ENCODE measurements at regions not wholly inside any gene's neighbourhood (a gene's known extent, or its start where the extent isn't known, plus 50 kb on each side); places are given as distances from the start of the nearest gene placed in this dataset.

DNA sequence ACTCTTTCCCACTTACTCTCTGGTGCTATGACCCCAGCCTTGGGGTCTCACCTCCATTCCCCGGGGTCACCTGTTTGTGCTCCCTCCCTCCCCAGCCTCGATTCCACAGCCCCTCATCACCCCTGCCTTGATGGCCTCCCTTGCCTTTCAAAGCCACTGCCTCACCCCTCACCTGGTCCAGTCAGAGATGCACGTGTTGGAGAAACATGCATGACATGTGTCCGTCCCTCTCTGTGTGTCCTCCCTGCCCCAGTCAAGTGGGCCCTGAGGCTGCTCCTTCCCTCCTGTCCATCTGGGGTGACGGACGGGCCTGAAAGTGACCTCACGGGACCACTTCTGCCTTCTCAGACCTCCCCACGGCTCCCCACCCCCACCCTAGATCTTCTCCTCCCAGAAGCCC, 82.3 kb upstream of the TWIST2 start:
- Mint-ChIP-seq H3K4me1 (ENCODE audit: unreplicated experiment) (no peaks in the 10 kb centered on the region), H3K27ac (ENCODE audit: unreplicated experiment) (no peak overlapping the region), H3K4me3 (ENCODE audit: unreplicated experiment) (no peak overlapping the region), H3K27me3 (ENCODE audit: unreplicated experiment) (no peaks in the 10 kb centered on the region), H3K36me3 (ENCODE audit: low read depth, unreplicated experiment) (no peaks in the 10 kb centered on the region), H3K9me3 (ENCODE audit: unreplicated experiment) (no peaks in the 10 kb centered on the region)
- TF ChIP-seq, protein P1, sequence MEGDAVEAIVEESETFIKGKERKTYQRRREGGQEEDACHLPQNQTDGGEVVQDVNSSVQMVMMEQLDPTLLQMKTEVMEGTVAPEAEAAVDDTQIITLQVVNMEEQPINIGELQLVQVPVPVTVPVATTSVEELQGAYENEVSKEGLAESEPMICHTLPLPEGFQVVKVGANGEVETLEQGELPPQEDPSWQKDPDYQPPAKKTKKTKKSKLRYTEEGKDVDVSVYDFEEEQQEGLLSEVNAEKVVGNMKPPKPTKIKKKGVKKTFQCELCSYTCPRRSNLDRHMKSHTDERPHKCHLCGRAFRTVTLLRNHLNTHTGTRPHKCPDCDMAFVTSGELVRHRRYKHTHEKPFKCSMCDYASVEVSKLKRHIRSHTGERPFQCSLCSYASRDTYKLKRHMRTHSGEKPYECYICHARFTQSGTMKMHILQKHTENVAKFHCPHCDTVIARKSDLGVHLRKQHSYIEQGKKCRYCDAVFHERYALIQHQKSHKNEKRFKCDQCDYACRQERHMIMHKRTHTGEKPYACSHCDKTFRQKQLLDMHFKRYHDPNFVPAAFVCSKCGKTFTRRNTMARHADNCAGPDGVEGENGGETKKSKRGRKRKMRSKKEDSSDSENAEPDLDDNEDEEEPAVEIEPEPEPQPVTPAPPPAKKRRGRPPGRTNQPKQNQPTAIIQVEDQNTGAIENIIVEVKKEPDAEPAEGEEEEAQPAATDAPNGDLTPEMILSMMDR (IDR thresholded peaks at IDR 0.05; ENCODE audit: unreplicated experiment): no peak
- DNase-seq (ENCODE audit: low spot score): no peak

DNA sequence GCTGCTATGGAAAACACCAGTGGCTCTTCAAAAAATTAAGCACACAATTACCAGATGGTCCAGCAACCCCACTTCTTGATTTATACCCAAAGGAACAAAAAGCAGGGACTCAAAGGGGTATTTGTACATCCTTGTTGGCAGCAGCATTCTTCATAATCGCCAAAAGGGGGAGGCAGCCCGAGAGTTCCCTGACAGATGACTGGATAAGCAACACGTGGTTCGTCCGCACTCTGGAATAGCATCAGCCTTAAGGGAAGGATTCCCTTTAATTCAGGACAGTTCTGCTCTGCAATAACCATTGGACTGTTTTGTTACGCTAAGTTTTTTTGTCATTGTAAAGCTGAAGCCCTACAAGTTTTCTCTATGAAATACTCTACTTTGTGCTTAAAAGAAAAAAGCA, 76.7 kb upstream of the TWIST2 start:
- TF ChIP-seq, protein P1 (IDR thresholded peaks at IDR 0.05; ENCODE audit: unreplicated experiment): no peak
- peaks cover 8% of the 10 kb centered on the region for H3K36me3 Mint-ChIP-seq (ENCODE audit: low read depth, unreplicated experiment)
- peaks cover 6% of the 10 kb centered on the region for H3K9me3 Mint-ChIP-seq (ENCODE audit: unreplicated experiment)
- H3K4me1 Mint-ChIP-seq (ENCODE audit: unreplicated experiment): no peaks in the 10 kb centered on the region
- no peak for DNase-seq (ENCODE audit: low spot score)
- H3K4me3 Mint-ChIP-seq (ENCODE audit: unreplicated experiment): no peak overlapping the region
- peaks cover 6% of the 10 kb centered on the region for H3K27me3 Mint-ChIP-seq (ENCODE audit: unreplicated experiment)
- no peak overlapping the region for H3K27ac Mint-ChIP-seq (ENCODE audit: unreplicated experiment)

DNA sequence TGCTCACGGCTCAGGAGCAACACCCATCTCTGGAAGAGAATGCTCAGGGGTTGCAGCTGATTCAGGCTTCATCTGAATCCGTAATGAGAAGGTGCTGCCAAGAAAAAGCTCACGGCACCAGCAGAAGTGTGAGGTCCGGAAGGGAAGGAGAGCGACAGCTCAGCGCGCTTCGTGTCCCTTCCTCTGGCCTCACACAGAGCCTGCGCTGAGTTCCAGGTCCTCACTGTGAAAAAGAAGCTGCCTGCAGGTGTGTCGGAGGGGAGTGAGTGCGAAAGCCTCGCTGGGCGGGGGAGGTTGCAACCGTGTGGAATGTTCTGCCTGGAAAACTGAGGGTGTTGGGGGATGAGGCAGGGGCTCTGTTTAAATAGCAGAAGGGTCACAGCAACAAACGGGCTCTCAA, 76.2 kb upstream of the TWIST2 start:
- TF ChIP-seq, protein P1 (IDR thresholded peaks at IDR 0.05; ENCODE audit: unreplicated experiment): no peak
- peaks cover 7% of the 10 kb centered on the region for H3K27me3 Mint-ChIP-seq (ENCODE audit: unreplicated experiment)

DNA sequence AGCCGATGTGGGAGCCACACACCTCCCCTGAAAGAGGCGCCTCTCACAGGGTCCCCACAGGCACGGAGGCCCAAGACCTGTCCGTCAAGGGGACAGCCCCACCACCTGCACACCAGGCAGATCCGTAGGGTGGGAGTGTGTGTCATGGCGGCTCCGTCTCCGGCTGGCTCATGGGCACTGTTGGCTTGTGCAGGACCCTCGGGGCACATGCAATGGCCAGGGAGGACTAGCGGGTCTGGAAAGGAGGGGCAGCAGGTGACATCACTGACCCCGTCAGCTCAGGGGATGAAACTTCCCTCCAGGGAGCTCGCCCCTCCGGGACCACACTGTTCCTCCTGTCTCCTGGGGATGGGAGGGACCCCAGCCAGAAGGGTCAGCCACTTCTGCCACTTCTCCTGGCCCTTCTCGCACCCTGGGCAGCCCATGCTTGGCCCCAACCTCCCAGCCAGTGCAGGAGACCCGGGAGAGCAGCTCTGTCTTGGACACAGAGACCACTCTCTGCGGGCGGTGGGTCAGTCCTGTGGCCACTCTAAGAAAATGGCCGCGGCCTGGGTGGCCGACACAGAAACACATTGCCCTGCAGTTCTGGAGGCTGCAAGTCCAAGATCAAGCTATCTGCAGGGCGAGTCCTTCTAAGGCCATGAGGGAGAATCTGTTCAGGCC, 75.1 kb upstream of the TWIST2 start:
- H3K9me3 Mint-ChIP-seq (ENCODE audit: unreplicated experiment): peaks cover 6% of the 10 kb centered on the region
- no peak for DNase-seq (ENCODE audit: low spot score)
- peaks cover 8% of the 10 kb centered on the region for H3K36me3 Mint-ChIP-seq (ENCODE audit: low read depth, unreplicated experiment)
- TF ChIP-seq, protein P1 (IDR thresholded peaks at IDR 0.05; ENCODE audit: unreplicated experiment): no peak
- no peaks in the 10 kb centered on the region for H3K4me1 Mint-ChIP-seq (ENCODE audit: unreplicated experiment)
- H3K4me3 Mint-ChIP-seq (ENCODE audit: unreplicated experiment): no peak overlapping the region
- peaks cover 7% of the 10 kb centered on the region for H3K27me3 Mint-ChIP-seq (ENCODE audit: unreplicated experiment)
- no peak overlapping the region for H3K27ac Mint-ChIP-seq (ENCODE audit: unreplicated experiment)

More for the DNA sequence above, 76.2 kb upstream of the TWIST2 start:
- DNase-seq (ENCODE audit: low spot score): no peak
- peaks cover 8% of the 10 kb centered on the region for H3K36me3 Mint-ChIP-seq (ENCODE audit: low read depth, unreplicated experiment)
- H3K27ac Mint-ChIP-seq (ENCODE audit: unreplicated experiment): no peak overlapping the region
- H3K4me1 Mint-ChIP-seq (ENCODE audit: unreplicated experiment): no peaks in the 10 kb centered on the region
- no peak overlapping the region for H3K4me3 Mint-ChIP-seq (ENCODE audit: unreplicated experiment)
- H3K9me3 Mint-ChIP-seq (ENCODE audit: unreplicated experiment): peaks cover 6% of the 10 kb centered on the region

DNA sequence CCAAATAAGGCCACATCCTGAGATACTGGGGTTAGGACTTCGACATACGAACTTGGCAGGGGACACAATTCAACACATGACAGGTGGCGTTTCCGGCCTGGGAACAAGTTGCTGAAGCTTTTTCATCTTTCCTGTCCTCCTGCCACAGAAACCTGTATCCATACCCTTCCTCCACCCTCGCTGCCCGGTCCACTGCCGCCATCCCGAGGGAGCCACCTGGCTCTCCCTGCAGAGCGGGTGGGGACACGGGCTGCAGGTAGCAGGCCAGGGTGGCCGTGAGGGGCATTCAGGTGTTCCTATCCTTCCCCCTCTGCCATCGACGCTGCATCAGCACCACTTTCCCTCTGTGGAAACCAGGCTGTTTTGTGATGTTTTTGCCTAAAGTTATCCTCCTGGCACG, 74.4 kb upstream of the TWIST2 start:
- H3K27me3 Mint-ChIP-seq (ENCODE audit: unreplicated experiment): peaks cover 7% of the 10 kb centered on the region
- no peak overlapping the region for H3K4me3 Mint-ChIP-seq (ENCODE audit: unreplicated experiment)
- TF ChIP-seq, protein P1 (IDR thresholded peaks at IDR 0.05; ENCODE audit: unreplicated experiment): no peak
- peaks cover 6% of the 10 kb centered on the region for H3K9me3 Mint-ChIP-seq (ENCODE audit: unreplicated experiment)
- H3K27ac Mint-ChIP-seq (ENCODE audit: unreplicated experiment): no peak overlapping the region
- DNase-seq (ENCODE audit: low spot score): no peak
- H3K36me3 Mint-ChIP-seq (ENCODE audit: low read depth, unreplicated experiment): peaks cover 8% of the 10 kb centered on the region
- H3K4me1 Mint-ChIP-seq (ENCODE audit: unreplicated experiment): no peaks in the 10 kb centered on the region

All from endothelial cell (in vitro differentiated cells).